Thymus (tissue), 11 donors: ENCODE measurements at regions not wholly inside any gene's neighbourhood (a gene's known extent, or its start where the extent isn't known, plus 50 kb on each side); places are given as distances from the start of the nearest gene placed in this dataset.

Source experiments
- DNase-seq, 9 donors: peaks; one replicate each; pipeline ENCODE4 v3.0.0-alpha.2; 2013; ENCODE audit warnings: low spot score in 9 of 9, low read depth in 6 of 9, missing footprints in 1 of 9
- H3K27ac ChIP-seq, 2 donors: one replicate each; pipeline ENCODE4 v1.5.1; 2013; ENCODE audit warnings: control low read depth in 1 of 2, low read depth in 1 of 2, low read length in 1 of 2, mild to moderate bottlenecking in 1 of 2, moderate library complexity in 1 of 2
- H3K27me3 ChIP-seq, 2 donors: one replicate each; pipeline ENCODE4 v1.5.1; 2013; ENCODE audit warnings: low read length in 1 of 2; ENCODE audit not compliant: control insufficient read depth in 2 of 2, insufficient read depth in 1 of 2
- H3K36me3 ChIP-seq, 2 donors: one replicate each; pipeline ENCODE4 v1.5.1; 2013; ENCODE audit warnings: low read length in 1 of 2, mild to moderate bottlenecking in 1 of 2, moderate library complexity in 1 of 2; ENCODE audit not compliant: control insufficient read depth in 2 of 2, insufficient read depth in 2 of 2
- H3K4me1 ChIP-seq, 2 donors: one replicate each; pipeline ENCODE4 v1.5.1; 2013; ENCODE audit warnings: low read length in 2 of 2; ENCODE audit not compliant: control insufficient read depth in 2 of 2, insufficient read depth in 2 of 2
- H3K4me3 ChIP-seq, 2 donors: one replicate each; pipeline ENCODE4 v1.5.1; 2013; ENCODE audit warnings: low read length in 2 of 2, control low read depth in 1 of 2, mild to moderate bottlenecking in 1 of 2
- H3K9me3 ChIP-seq, 2 donors: one replicate each; pipeline ENCODE4 v1.5.1; 2013; ENCODE audit warnings: low read length in 1 of 2, mild to moderate bottlenecking in 1 of 2; ENCODE audit not compliant: control insufficient read depth in 2 of 2, insufficient read depth in 1 of 2
- WGBS: extraction: QIAGEN DNeasy Blood & Tissue Kit; methylation state at CpG from one replicate; pipeline ENCODE4 v1.1.7; 2013; 5-methylcytosine and 5-hydroxymethylcytosine counted together
- donor health status: healthy.

GRCh38 chr3:157632075-157632474 is 128.9 kb upstream of the VEPH1 start:
- Histone ChIP-seq H3K9me3 (no peaks in the 10 kb centered on the region), H3K27ac (no peak overlapping the region), H3K36me3 (no peaks in the 10 kb centered on the region), H3K4me3 (no peak overlapping the region), H3K27me3 (peaks cover 0 to 3% of the 10 kb centered on the region in 2 donors), H3K4me1 (no peaks in the 10 kb centered on the region)
- no peak for DNase-seq
- WGBS: 75% methylated on average over 3 of the region's 3 CpGs

GRCh38 chr3:157631478-157631877 is 128.3 kb upstream of the VEPH1 start:
- WGBS: 76% methylated on average over 8 of the region's 8 CpGs
- H3K4me1 ChIP-seq: no peaks in the 10 kb centered on the region
- H3K27me3 ChIP-seq: peaks cover 0 to 3% of the 10 kb centered on the region in 2 donors
- no peaks in the 10 kb centered on the region for H3K36me3 ChIP-seq
- no peaks in the 10 kb centered on the region for H3K9me3 ChIP-seq
- no peak overlapping the region for H3K27ac ChIP-seq
- DNase-seq: no peak
- no peak overlapping the region for H3K4me3 ChIP-seq

- peaks cover 0 to 3% of the 10 kb centered on the region in 2 donors for H3K27me3 ChIP-seq
- H3K9me3 ChIP-seq: no peaks in the 10 kb centered on the region
- H3K36me3 ChIP-seq: no peaks in the 10 kb centered on the region
- 87% methylated on average over 3 of the region's 3 CpGs for WGBS
- DNase-seq: no peak
- H3K4me3 ChIP-seq: no peak overlapping the region
- H3K4me1 ChIP-seq: no peaks in the 10 kb centered on the region
- no peak overlapping the region for H3K27ac ChIP-seq
Observed at GRCh38 chr3:157626817-157627216, 123.6 kb upstream of the VEPH1 start.

GRCh38 chr3:157624801-157625200 is 121.6 kb upstream of the VEPH1 start:
- Histone ChIP-seq H3K27me3 (peaks cover 0 to 3% of the 10 kb centered on the region in 2 donors), H3K36me3 (no peaks in the 10 kb centered on the region), H3K4me3 (no peak overlapping the region), H3K9me3 (no peaks in the 10 kb centered on the region), H3K4me1 (no peaks in the 10 kb centered on the region), H3K27ac (no peak overlapping the region)
- 89% methylated on average over 2 of the region's 2 CpGs for WGBS
- DNase-seq: no peak

- no peak for DNase-seq
- Histone ChIP-seq H3K36me3 (no peaks in the 10 kb centered on the region), H3K27me3 (no peaks in the 10 kb centered on the region), H3K4me1 (no peaks in the 10 kb centered on the region), H3K4me3 (no peak overlapping the region), H3K9me3 (no peaks in the 10 kb centered on the region), H3K27ac (no peak overlapping the region)
- 91% methylated on average over 4 of the region's 4 CpGs for WGBS
Observed at GRCh38 chr3:157618886-157619285, 115.7 kb upstream of the VEPH1 start.

GRCh38 chr3:157618075-157618760 is 115.0 kb upstream of the VEPH1 start:
- peak in 7 of 9 donors; percentile 5 to 60 (median 14) for DNase-seq
- WGBS: 27% methylated on average over 6 of the region's 6 CpGs
- no peak overlapping the region for H3K4me3 ChIP-seq

GRCh38 chr3:157614896-157615295 is 111.7 kb upstream of the VEPH1 start:
- DNase-seq: no peak
- H3K4me3 ChIP-seq: no peak overlapping the region
- H3K36me3 ChIP-seq: no peaks in the 10 kb centered on the region
- no peaks in the 10 kb centered on the region for H3K27me3 ChIP-seq
- H3K9me3 ChIP-seq: no peaks in the 10 kb centered on the region
- no peaks in the 10 kb centered on the region for H3K4me1 ChIP-seq
- no peak overlapping the region for H3K27ac ChIP-seq
- WGBS: 85% methylated on average over 2 of the region's 2 CpGs

More at GRCh38 chr3:157618075-157618760, 115.0 kb upstream of the VEPH1 start:
- no peaks in the 10 kb centered on the region for H3K27me3 ChIP-seq
- H3K9me3 ChIP-seq: no peaks in the 10 kb centered on the region
- no peaks in the 10 kb centered on the region for H3K36me3 ChIP-seq
- no peak overlapping the region for H3K27ac ChIP-seq
- no peaks in the 10 kb centered on the region for H3K4me1 ChIP-seq

GRCh38 chr3:157611536-157612076 is 108.4 kb upstream of the VEPH1 start:
- H3K9me3 ChIP-seq: no peaks in the 10 kb centered on the region
- no peaks in the 10 kb centered on the region for H3K27me3 ChIP-seq
- H3K27ac ChIP-seq: no peak overlapping the region
- DNase-seq: no peak
- no peaks in the 10 kb centered on the region for H3K36me3 ChIP-seq
- H3K4me3 ChIP-seq: no peak overlapping the region
- 91% methylated on average over 4 of the region's 4 CpGs for WGBS
- H3K4me1 ChIP-seq: no peaks in the 10 kb centered on the region

GRCh38 chr3:157610876-157611535 is 107.8 kb upstream of the VEPH1 start:
- H3K4me1 ChIP-seq: no peaks in the 10 kb centered on the region
- no peak for DNase-seq
- no peaks in the 10 kb centered on the region for H3K36me3 ChIP-seq
- 67% methylated on average over 7 of the region's 7 CpGs for WGBS
- no peaks in the 10 kb centered on the region for H3K9me3 ChIP-seq
- H3K4me3 ChIP-seq: no peak overlapping the region
- no peaks in the 10 kb centered on the region for H3K27me3 ChIP-seq
- no peak overlapping the region for H3K27ac ChIP-seq
